ENCODE measurements at regions not wholly inside any gene's neighbourhood (a gene's known extent, or its start where the extent isn't known, plus 50 kb on each side); places are given as distances from the start of the nearest gene placed in this dataset.

GRCh38 chr4:107392380-107392779 is 327.7 kb downstream of the PAPSS1 start:
- CTCF ChIA-PET = no interaction called here
- Histone ChIP-seq H3K27me3 (ENCODE audit: insufficient read depth, low read length) (no peaks in the 10 kb centered on the region), H3K79me2 (ENCODE audit: insufficient read depth, low read length) (no peaks in the 10 kb centered on the region), H3K9me2 (ENCODE audit: insufficient read depth) (no peaks in the 10 kb centered on the region), H2AFZ (ENCODE audit: low read depth, low read length, poor library complexity, severe bottlenecking) (no peak overlapping the region), H3K4me3 (replicated peaks in 1 of 2; ENCODE audit: low read depth in 1 of 2, low read length in 2 of 2) (no peak overlapping the region), H3K27ac (ENCODE audit: low read depth, low read length) (no peak overlapping the region), H4K20me1 (ENCODE audit: insufficient read depth) (no peaks in the 10 kb centered on the region), H3K4me1 (ENCODE audit: control insufficient read depth in 1 of 2, insufficient read depth in 2 of 2, low read length in 2 of 2) (no peaks in the 10 kb centered on the region), H3K36me3 (ENCODE audit: control insufficient read depth in 1 of 2, insufficient read depth in 2 of 2, low read length in 2 of 2) (no peaks in the 10 kb centered on the region), H3K9me3 (ENCODE audit: control insufficient read depth in 1 of 2, insufficient read depth in 1 of 2, low read depth in 1 of 2, low read length in 2 of 2) (no peaks in the 10 kb centered on the region), H3K4me2 (ENCODE audit: low read length) (no peak overlapping the region), H3K9ac (ENCODE audit: low read length) (no peak overlapping the region)
- POLR2A ChIA-PET = no interaction called here
- intact Hi-C loops (cut with micrococcal nuclease) = no loop called here
- TF ChIP-seq POLR2A (IDR thresholded peaks at IDR 0.05; ENCODE audit: borderline replicate concordance, extremely low read depth, insufficient read depth, insufficient read length) (no peak), EGR1 (IDR thresholded peaks at IDR 0.05; ENCODE audit: low read depth) (no peak), POLR2AphosphoS5 (IDR thresholded peaks at IDR 0.05; ENCODE audit: low read depth, low read length) (no peak), TCF7L2 (IDR thresholded peaks at IDR 0.05; ENCODE audit: borderline replicate concordance, extremely low read depth, insufficient read depth, insufficient read length) (no peak), REST (IDR thresholded peaks at IDR 0.05; ENCODE audit: low read depth) (no peak), EZH2phosphoT487 (IDR thresholded peaks at IDR 0.05; ENCODE audit: borderline replicate concordance) (no peak), CBX3 (IDR thresholded peaks at IDR 0.05; ENCODE audit: low read depth) (no peak), SIN3A (IDR thresholded peaks at IDR 0.05; ENCODE audit: low read depth) (no peak), ZNF274 (IDR thresholded peaks at IDR 0.05; ENCODE audit: low read depth, low read length) (no peak), CEBPB (IDR thresholded peaks at IDR 0.05; ENCODE audit: low read depth) (no peak), RAD21 (IDR thresholded peaks at IDR 0.05; ENCODE audit: low read depth) (no peak), FOSL1 (IDR thresholded peaks at IDR 0.05; ENCODE audit: low read depth) (no peak), EZH2 (IDR thresholded peaks at IDR 0.05) (no peak), JUND (IDR thresholded peaks at IDR 0.05) (no peak), SRF (IDR thresholded peaks at IDR 0.05; ENCODE audit: low read depth) (no peak), CTCF (IDR thresholded peaks at IDR 0.05 in 2 of 3, conservative IDR thresholded peaks at IDR 0.05 in 1 of 3; ENCODE audit: borderline replicate concordance in 1 of 3, insufficient read depth in 1 of 3, low read depth in 2 of 3, low read length in 2 of 3) (no peak), YY1 (IDR thresholded peaks at IDR 0.05; ENCODE audit: extremely low read depth, insufficient replicate concordance, low read depth, low read length) (no peak), ELF1 (IDR thresholded peaks at IDR 0.05; ENCODE audit: borderline replicate concordance, low read depth) (no peak)
- TF ChIP-seq, protein P1, sequence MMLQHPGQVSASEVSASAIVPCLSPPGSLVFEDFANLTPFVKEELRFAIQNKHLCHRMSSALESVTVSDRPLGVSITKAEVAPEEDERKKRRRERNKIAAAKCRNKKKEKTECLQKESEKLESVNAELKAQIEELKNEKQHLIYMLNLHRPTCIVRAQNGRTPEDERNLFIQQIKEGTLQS (IDR thresholded peaks at IDR 0.05) = no peak
- TF ChIP-seq, protein P2, sequence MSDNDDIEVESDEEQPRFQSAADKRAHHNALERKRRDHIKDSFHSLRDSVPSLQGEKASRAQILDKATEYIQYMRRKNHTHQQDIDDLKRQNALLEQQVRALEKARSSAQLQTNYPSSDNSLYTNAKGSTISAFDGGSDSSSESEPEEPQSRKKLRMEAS (IDR thresholded peaks at IDR 0.05) = no peak
- no peak for DNase-seq (ENCODE audit: low read depth, low spot score)
- no TSS peak for BruUV-seq (replicated peaks)
- no peak for ATAC-seq
- RAD21 ChIA-PET (ENCODE audit: low non-redundant PET in 1 of 2, low total read pairs in 2 of 2, uncharacterized antibody in 2 of 2, unreplicated experiment in 2 of 2) = no interaction called here
